ENCODE measurements at regions not wholly inside any gene's neighbourhood (a gene's known extent, or its start where the extent isn't known, plus 50 kb on each side); places are given as distances from the start of the nearest gene placed in this dataset.

DNA sequence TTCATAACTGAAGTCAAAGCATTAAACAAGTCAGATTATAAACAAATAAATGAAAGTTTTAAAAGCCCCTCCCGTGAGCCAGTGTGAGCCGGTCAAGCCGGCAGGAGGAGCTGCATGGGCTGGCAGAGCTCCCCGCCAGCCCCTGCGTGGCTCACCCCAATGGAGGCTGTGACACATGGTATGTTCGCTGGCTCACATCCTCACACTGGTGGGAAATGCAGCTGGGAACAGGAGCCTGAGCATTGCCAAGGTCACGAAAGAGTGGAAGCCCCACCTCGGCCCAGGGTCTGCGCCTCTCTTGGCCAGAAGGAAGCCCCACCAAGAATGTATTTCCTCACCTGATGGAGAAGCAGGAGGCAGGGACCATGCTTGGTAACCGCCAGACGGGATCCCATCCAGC lies 261.7 kb upstream of the TCERG1L start:
- TF ChIP-seq GATA3 (IDR thresholded peaks at IDR 0.05; ENCODE audit: low read depth, low read length), result no peak
- TF ChIP-seq GATA2 (IDR thresholded peaks at IDR 0.05; ENCODE audit: low read depth, low read length), result no peak

GRCh38 chr10:131573707-131574106 lies 262.2 kb upstream of the TCERG1L start:
- no peak for TF ChIP-seq GATA2 (IDR thresholded peaks at IDR 0.05; ENCODE audit: low read depth, low read length)
- TF ChIP-seq GATA3 (IDR thresholded peaks at IDR 0.05; ENCODE audit: low read depth, low read length), result no peak

DNA sequence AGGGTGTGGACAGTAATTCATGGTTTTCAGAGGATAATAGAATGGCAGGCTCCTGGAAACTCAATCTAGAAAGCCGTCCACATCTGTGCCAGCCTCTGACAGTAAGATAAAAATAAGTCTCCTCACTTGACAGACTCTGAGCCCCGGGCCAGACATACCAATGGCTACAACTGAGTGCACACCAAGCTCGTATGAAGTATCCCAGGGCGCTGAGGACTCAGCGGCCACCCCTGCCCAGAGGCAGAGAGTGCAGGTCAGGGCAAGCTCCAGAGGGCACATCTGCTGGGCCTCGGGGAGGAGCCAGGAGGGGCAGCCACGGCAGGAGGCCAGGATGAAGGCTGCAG lies 262.8 kb upstream of the TCERG1L start:
- no peak for TF ChIP-seq GATA3 (IDR thresholded peaks at IDR 0.05; ENCODE audit: low read depth, low read length)
- no peak for TF ChIP-seq GATA2 (IDR thresholded peaks at IDR 0.05; ENCODE audit: low read depth, low read length)

GRCh38 chr10:131574707-131575430 lies 263.3 kb upstream of the TCERG1L start:
- no peak for TF ChIP-seq GATA2 (IDR thresholded peaks at IDR 0.05; ENCODE audit: low read depth, low read length)
- no peak for TF ChIP-seq GATA3 (IDR thresholded peaks at IDR 0.05; ENCODE audit: low read depth, low read length)

GRCh38 chr10:131575877-131576276 lies 264.4 kb upstream of the TCERG1L start:
- TF ChIP-seq GATA3 (IDR thresholded peaks at IDR 0.05; ENCODE audit: low read depth, low read length) (no peak), GATA2 (IDR thresholded peaks at IDR 0.05; ENCODE audit: low read depth, low read length) (no peak)

- TF ChIP-seq GATA2 (IDR thresholded peaks at IDR 0.05; ENCODE audit: low read depth, low read length) (no peak), GATA3 (IDR thresholded peaks at IDR 0.05; ENCODE audit: low read depth, low read length) (no peak)
These were observed 265.0 kb upstream of the TCERG1L start for GRCh38 chr10:131576341-131577177.

DNA sequence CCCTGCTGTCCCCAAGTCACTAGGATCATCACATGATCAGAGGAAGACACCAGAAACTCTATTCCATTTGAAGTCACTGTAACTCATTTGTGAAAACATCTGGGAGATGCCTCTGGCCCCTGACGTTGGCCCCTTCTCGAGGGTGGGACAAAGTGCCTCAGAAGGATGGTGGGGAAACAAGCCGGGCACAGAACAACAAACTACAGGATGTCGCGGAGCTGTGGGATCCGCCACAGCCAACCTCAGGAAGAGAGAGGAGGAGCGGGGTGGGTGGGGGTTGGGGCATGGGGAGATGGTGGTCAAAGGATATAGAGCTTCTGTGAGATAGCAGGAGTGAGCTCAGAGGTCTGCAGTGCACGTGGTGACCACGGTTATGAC lies 265.6 kb upstream of the TCERG1L start:
- no peak for TF ChIP-seq GATA2 (IDR thresholded peaks at IDR 0.05; ENCODE audit: low read depth, low read length)
- no peak for TF ChIP-seq GATA3 (IDR thresholded peaks at IDR 0.05; ENCODE audit: low read depth, low read length)

- TF ChIP-seq GATA3 (IDR thresholded peaks at IDR 0.05; ENCODE audit: low read depth, low read length) (no peak), GATA2 (IDR thresholded peaks at IDR 0.05; ENCODE audit: low read depth, low read length) (no peak)
These were observed 266.4 kb upstream of the TCERG1L start for GRCh38 chr10:131577786-131578471.

DNA sequence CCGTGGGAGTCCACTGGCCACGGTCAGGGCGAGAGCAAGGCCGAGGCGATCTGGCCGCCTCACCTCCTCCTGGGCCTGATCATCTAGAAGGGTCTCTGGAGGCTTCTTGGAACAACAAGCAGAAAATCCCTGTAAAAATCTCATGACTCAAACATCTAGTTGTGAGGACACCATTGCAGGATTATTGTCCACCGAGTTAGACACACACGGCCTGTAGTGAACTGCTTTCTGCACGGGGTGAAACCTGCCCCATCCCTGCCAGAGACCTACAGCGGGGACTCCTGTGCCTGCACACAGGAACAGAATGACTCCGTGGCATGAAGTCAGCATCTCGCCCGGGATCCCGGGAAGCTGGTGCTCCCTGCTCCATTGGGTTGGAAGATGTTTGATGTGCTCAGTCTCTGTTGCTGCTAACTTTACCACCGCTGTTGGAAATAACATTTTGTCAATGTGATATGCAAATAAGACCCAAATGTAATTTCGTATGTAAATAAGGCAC lies 267.0 kb upstream of the TCERG1L start:
- TF ChIP-seq GATA2 (IDR thresholded peaks at IDR 0.05; ENCODE audit: low read depth, low read length) (no peak), GATA3 (IDR thresholded peaks at IDR 0.05; ENCODE audit: low read depth, low read length) (no peak)

DNA sequence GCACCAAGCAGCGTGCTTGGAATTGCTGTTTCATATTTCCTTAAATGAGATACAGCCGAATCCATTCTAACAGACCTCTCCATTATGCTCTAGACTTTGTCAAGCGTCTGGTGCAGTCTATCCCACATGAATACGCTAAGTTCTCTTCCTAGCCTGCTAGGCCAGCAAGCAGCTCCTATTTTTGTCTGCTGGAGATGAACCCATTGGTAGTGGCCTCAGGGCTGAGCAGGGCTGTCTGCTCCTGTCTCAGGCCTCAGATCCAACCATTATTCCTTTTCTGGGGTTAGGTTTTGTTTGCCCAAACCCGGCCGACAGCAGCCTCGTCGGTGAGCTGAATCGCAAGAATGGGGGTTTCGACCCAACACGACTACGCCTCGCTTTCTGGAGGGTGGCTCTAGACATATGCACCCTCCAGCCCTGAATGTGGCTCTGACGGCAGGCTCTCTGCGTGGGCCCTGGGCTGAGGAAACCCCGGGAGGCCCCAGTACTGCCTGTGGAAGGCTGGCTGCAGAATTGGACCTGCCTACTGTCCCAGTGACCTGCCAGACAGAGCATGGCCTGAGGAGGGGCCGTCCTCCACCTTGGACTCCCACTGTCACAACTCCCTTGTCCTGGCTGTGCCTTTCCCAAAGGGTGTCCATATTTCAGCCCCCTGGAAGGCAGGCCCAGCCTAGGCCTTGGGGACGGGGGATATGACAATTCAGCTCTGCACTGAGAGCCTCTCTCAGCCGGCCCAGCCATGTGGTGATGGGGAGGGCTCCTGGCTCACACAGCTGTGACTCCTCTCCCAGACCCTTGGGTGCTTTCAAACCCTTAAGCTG lies 267.9 kb upstream of the TCERG1L start:
- TF ChIP-seq GATA3 (IDR thresholded peaks at IDR 0.05; ENCODE audit: low read depth, low read length), result no peak

DNA sequence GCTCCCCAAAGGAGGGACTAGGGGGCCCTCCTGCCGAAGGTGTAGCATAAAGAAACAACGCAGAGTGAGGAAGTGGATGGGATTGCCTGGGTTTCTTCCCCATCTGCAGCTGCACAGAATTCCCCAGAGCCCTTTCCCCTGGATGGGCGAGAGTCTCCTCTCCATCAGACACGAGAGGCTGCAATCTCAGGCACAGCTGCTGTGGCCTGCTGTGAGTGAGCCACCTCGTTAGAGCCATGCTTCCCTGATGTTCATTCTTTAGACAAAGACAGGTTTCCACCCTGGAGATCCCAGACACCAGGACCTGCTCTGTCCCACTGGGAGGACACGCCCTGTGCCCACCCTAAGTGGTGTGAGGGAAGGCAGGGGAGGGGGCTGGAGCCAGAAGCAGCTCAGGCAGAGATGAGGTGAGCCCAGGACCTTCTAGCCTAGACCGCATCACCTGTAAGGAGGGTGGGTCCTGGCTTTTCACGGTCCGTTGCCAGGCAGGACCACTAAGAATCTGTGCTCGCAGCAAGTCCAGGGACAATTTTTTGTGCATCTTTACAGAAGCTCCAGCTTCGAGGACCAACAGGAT lies 268.6 kb upstream of the TCERG1L start:
- TF ChIP-seq GATA2 (IDR thresholded peaks at IDR 0.05; ENCODE audit: low read depth, low read length) (no peak), GATA3 (IDR thresholded peaks at IDR 0.05; ENCODE audit: low read depth, low read length) (no peak)

DNA sequence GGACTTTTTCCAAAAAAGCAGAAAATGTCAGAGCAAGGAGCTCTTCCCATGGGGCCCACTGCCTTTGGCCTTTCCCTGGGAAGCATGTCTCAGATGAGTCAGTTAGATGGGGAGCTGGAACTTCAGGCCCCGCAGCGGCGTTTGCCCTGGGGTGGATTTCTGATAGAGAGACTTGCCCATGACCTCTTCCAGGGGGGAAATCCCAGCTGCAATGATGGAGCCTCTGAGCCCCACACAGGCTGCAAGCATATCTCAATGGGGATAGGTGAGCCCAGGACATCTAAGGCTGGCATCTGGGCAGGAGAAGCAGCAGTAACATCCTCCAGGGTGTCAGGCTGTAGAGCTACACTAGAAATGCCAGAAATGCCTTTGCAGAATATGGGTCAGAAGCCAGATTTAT lies 269.2 kb upstream of the TCERG1L start:
- TF ChIP-seq GATA2 (IDR thresholded peaks at IDR 0.05; ENCODE audit: low read depth, low read length) (no peak), GATA3 (IDR thresholded peaks at IDR 0.05; ENCODE audit: low read depth, low read length) (no peak)

- TF ChIP-seq GATA2 (IDR thresholded peaks at IDR 0.05; ENCODE audit: low read depth, low read length) (no peak), GATA3 (IDR thresholded peaks at IDR 0.05; ENCODE audit: low read depth, low read length) (no peak)
These were observed 272.8 kb upstream of the TCERG1L start for GRCh38 chr10:131584287-131584686.

Measured in SH-SY5Y (cell line).